ENCODE measurements at regions not wholly inside any gene's neighbourhood (a gene's known extent, or its start where the extent isn't known, plus 50 kb on each side); places are given as distances from the start of the nearest gene placed in this dataset.
"Not testable (repeated sequence)": the region's sequence is repeated elsewhere in the genome, so short reads cannot be mapped to it uniquely, and the experiment has no call there.

DNA sequence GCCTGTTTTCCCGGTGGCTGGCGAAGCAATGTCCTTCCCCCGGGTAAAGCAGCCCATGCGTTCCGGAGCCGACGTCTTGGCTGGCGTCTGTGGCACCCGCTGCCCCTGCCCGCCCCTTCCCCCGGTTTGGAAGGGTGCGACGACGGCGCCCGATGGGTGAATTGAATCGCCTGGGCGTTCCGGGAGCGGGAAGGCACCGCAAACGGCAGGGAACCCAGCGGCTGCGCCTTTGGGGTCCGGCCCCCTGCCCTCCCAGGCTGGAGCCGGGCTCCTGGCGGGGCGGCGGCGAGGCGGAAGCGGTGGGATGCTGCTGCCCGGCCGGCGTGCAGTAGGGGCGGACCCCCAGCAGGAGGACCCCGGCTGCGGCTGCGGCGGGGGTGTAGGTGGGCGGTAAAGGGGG is 123.6 kb upstream of the RHOU start:
- not testable (repeated sequence) for DNase-seq (ENCODE audit: low read depth in 1 of 2, low spot score in 1 of 2)

- DNase-seq (ENCODE audit: low read depth in 1 of 2, low spot score in 1 of 2), result not testable (repeated sequence)
Measured at GRCh38 chr1:228622002-228622716, 113.1 kb upstream of the RHOU start.

DNA sequence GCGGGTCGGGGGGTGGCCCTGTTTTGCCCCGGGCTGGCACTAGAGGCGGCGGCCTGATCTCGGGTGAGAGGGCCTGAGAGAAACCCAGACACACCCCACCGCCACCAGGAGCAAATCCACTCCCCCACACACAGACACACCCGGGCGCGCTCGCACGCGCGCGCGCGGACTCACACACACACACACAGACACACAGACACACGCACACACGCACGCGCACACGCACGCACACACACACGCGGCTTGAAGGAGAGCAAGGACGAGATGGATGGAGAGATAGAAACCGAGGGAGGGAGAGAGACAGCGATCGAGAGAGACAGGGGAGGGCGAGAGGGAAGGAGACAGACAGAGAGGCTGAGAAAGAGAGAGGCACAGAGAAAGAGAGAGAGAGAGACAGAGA is 108.8 kb upstream of the RHOU start:
- not testable (repeated sequence) for DNase-seq (ENCODE audit: low read depth in 1 of 2, low spot score in 1 of 2)

DNA sequence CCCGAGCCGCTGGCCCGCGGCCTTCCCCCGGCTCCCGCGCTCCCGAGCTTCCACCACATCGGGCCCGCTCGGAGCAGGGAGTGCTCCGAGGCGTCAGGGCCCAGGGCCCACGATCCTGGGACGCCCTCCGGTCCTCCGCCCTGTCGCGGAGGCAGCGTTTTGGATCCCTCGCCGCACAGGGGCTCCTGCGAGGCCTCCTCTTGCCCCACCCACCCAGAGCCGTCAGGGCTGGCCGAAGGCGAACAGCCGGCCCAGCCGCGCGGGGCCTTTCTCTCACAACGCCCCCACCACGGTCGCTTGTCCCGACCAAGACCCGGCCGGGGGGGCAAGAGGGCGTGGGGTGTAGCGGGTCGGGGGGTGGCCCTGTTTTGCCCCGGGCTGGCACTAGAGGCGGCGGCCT is 102.4 kb upstream of the RHOU start:
- not testable (repeated sequence) for DNase-seq (ENCODE audit: low read depth in 1 of 2, low spot score in 1 of 2)

- peak in 1 of 2 donors; percentile 20 for DNase-seq (ENCODE audit: low read depth in 1 of 2, low spot score in 1 of 2)
Measured at GRCh38 chr1:228635304-228635703, 100.0 kb upstream of the RHOU start.

DNA sequence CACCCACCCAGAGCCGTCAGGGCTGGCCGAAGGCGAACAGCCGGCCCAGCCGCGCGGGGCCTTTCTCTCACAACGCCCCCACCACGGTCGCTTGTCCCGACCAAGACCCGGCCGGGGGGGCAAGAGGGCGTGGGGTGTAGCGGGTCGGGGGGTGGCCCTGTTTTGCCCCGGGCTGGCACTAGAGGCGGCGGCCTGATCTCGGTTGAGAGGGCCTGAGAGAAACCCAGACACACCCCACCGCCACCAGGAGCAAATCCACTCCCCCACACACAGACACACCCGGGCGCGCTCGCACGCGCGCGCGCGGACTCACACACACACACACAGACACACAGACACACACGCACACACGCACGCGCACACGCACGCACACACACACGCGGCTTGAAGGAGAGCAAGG is 97.8 kb upstream of the RHOU start:
- DNase-seq (ENCODE audit: low read depth in 1 of 2, low spot score in 1 of 2), result not testable (repeated sequence)

GRCh38 chr1:228646717-228647522 is 88.4 kb upstream of the RHOU start:
- no peak for DNase-seq (ENCODE audit: low read depth in 1 of 2, low spot score in 1 of 2)

- no peak for DNase-seq (ENCODE audit: low read depth in 1 of 2, low spot score in 1 of 2)
Measured at GRCh38 chr1:228647523-228648444, 87.5 kb upstream of the RHOU start.

- no peak for DNase-seq (ENCODE audit: low read depth in 1 of 2, low spot score in 1 of 2)
Measured at GRCh38 chr1:228648647-228649383, 86.5 kb upstream of the RHOU start.

- DNase-seq (ENCODE audit: low read depth in 1 of 2, low spot score in 1 of 2), result no peak
Measured at GRCh38 chr1:228650141-228650540, 85.1 kb upstream of the RHOU start.

- no peak for DNase-seq (ENCODE audit: low read depth in 1 of 2, low spot score in 1 of 2)
Measured at GRCh38 chr1:228650946-228651345, 84.3 kb upstream of the RHOU start.

DNA sequence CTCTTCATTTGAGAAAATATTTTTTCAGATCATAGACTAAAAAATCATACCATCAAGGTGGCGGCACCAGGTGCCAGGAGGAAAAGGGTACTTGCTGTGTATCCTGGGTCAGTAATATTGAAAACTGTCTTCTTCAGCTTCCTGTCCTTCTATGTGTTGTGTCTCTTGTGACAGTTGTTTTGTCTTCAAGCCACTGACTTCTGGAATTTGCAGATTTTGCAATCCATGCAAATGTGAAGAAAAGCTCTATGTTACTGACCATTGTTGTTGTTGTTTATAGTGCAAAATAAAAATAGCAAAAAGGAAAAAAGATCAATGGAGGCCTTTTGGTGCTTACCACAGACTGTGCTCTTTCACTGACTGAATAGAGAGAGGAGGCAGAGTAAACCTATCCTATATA is 83.2 kb upstream of the RHOU start:
- no peak for DNase-seq (ENCODE audit: low read depth in 1 of 2, low spot score in 1 of 2)

- DNase-seq (ENCODE audit: low read depth in 1 of 2, low spot score in 1 of 2), result not testable (repeated sequence)
Measured at GRCh38 chr1:228653057-228653456, 82.2 kb upstream of the RHOU start.

- DNase-seq (ENCODE audit: low read depth in 1 of 2, low spot score in 1 of 2), result no peak
Measured at GRCh38 chr1:228653748-228654147, 81.5 kb upstream of the RHOU start.

- DNase-seq (ENCODE audit: low read depth in 1 of 2, low spot score in 1 of 2), result no peak
Measured at GRCh38 chr1:228655796-228656394, 79.4 kb upstream of the RHOU start.

- not testable (repeated sequence) for DNase-seq (ENCODE audit: low read depth in 1 of 2, low spot score in 1 of 2)
Measured at GRCh38 chr1:228662007-228662689, 73.1 kb upstream of the RHOU start.

GRCh38 chr1:228664399-228664914 is 70.8 kb upstream of the RHOU start:
- DNase-seq (ENCODE audit: low read depth in 1 of 2, low spot score in 1 of 2), result peak; percentile 74 to 75

- no peak for DNase-seq (ENCODE audit: low read depth in 1 of 2, low spot score in 1 of 2)
Measured at GRCh38 chr1:228666686-228667623, 68.3 kb upstream of the RHOU start.
